ENCODE measurements at regions not wholly inside any gene's neighbourhood (a gene's known extent, or its start where the extent isn't known, plus 50 kb on each side); places are given as distances from the start of the nearest gene placed in this dataset.

GRCh38 chr20:59434960-59435359, 134.5 kb downstream of the EDN3 start:
- DNase-seq (ENCODE audit: low spot score) = no peak

GRCh38 chr20:59435518-59435917, 135.1 kb downstream of the EDN3 start:
- DNase-seq (ENCODE audit: low spot score) = no peak

- DNase-seq (ENCODE audit: low spot score) = no peak
These were observed 137.2 kb downstream of the EDN3 start for GRCh38 chr20:59437601-59438031.

GRCh38 chr20:59438201-59438600, 137.8 kb downstream of the EDN3 start:
- no peak for DNase-seq (ENCODE audit: low spot score)

GRCh38 chr20:59439243-59439642, 138.8 kb downstream of the EDN3 start:
- no peak for DNase-seq (ENCODE audit: low spot score)

- DNase-seq (ENCODE audit: low spot score) = no peak
These were observed 140.9 kb downstream of the EDN3 start for GRCh38 chr20:59441306-59441705.

GRCh38 chr20:59441860-59442810, 141.7 kb downstream of the EDN3 start:
- DNase-seq (ENCODE audit: low spot score) = no peak

- DNase-seq (ENCODE audit: low spot score) = no peak
These were observed 143.1 kb downstream of the EDN3 start for GRCh38 chr20:59443550-59443949.

GRCh38 chr20:59446376-59446775, 146.0 kb downstream of the EDN3 start:
- DNase-seq (ENCODE audit: low spot score) = no peak

GRCh38 chr20:59448196-59448595, 147.8 kb downstream of the EDN3 start:
- DNase-seq (ENCODE audit: low spot score) = no peak

- no peak for DNase-seq (ENCODE audit: low spot score)
These were observed 148.5 kb downstream of the EDN3 start for GRCh38 chr20:59448851-59449444.

GRCh38 chr20:59451066-59451630, 150.7 kb downstream of the EDN3 start:
- DNase-seq (ENCODE audit: low spot score) = no peak

GRCh38 chr20:59451641-59452040, 151.2 kb downstream of the EDN3 start:
- DNase-seq (ENCODE audit: low spot score) = no peak

- DNase-seq (ENCODE audit: low spot score) = no peak
These were observed 151.5 kb upstream of the PHACTR3 start for GRCh38 chr20:59452856-59453255.

GRCh38 chr20:59453759-59454560, 150.4 kb upstream of the PHACTR3 start:
- DNase-seq (ENCODE audit: low spot score) = no peak

GRCh38 chr20:59455402-59456341, 148.7 kb upstream of the PHACTR3 start:
- peak; percentile 12 for DNase-seq (ENCODE audit: low spot score)

- DNase-seq (ENCODE audit: low spot score) = no peak
These were observed 147.7 kb upstream of the PHACTR3 start for GRCh38 chr20:59456342-59457279.

- no peak for DNase-seq (ENCODE audit: low spot score)
These were observed 145.7 kb upstream of the PHACTR3 start for GRCh38 chr20:59458645-59459044.

GRCh38 chr20:59459586-59459985, 144.8 kb upstream of the PHACTR3 start:
- DNase-seq (ENCODE audit: low spot score) = no peak

- no peak for DNase-seq (ENCODE audit: low spot score)
These were observed 144.0 kb upstream of the PHACTR3 start for GRCh38 chr20:59460352-59460751.
